NT2/D1 (cell line): ENCODE measurements at regions not wholly inside any gene's neighbourhood (a gene's known extent, or its start where the extent isn't known, plus 50 kb on each side); places are given as distances from the start of the nearest gene placed in this dataset.

Experiments
- SUZ12 ChIP-seq: IDR thresholded peaks from 2 replicates; pipeline ENCODE4 v1.6.1; 2011; ENCODE audit not compliant: insufficient read length, insufficient read depth; ENCODE audit errors: extremely low read depth
- ZNF274 ChIP-seq: IDR thresholded peaks from 2 replicates; pipeline ENCODE4 v1.6.1; 2011; ENCODE audit warnings: mild to moderate bottlenecking, low read depth, low read length

GRCh38 chr11:15748741-15749140 lies 607.6 kb downstream of the SOX6 start:
- TF ChIP-seq SUZ12 (no peak), ZNF274 (no peak)
